GM19193 (cell line): ENCODE measurements at regions not wholly inside any gene's neighbourhood (a gene's known extent, or its start where the extent isn't known, plus 50 kb on each side); places are given as distances from the start of the nearest gene placed in this dataset.

ENCODE experiments used
- POLR2A ChIP-seq: IDR thresholded peaks from 4 replicates; pipeline ENCODE4 v1.6.1; 2011; ENCODE audit not compliant: insufficient read depth, insufficient read length; ENCODE audit errors: extremely low read depth

GRCh38 chr13:30133996-30134395 is 173.4 kb downstream of the KATNAL1 start:
- no peak for TF ChIP-seq POLR2A

- TF ChIP-seq POLR2A, result no peak
Observed at GRCh38 chr13:30133554-30133912, 173.8 kb downstream of the KATNAL1 start.

- no peak for TF ChIP-seq POLR2A
Observed at GRCh38 chr13:30132623-30133553, 174.5 kb downstream of the KATNAL1 start.

DNA sequence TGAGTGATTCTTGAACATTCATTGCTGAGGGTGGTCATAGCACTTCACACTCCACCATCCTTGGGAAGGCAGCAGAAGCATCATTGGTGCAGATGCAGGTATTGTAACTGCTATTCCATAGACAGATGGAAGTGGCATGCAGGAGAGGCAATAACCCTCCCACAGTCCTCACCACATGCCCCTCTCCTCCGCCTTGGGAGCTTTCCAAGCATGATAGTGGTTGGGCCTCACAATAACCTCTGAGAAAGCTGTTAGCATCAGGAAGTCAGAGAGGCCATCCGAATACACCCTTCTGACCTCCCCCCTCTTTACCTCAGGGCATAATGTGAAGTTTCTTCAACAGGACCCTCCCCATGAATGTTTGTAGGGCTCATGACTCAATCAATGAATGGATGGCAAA is 177.9 kb downstream of the KATNAL1 start:
- TF ChIP-seq POLR2A, result no peak

DNA sequence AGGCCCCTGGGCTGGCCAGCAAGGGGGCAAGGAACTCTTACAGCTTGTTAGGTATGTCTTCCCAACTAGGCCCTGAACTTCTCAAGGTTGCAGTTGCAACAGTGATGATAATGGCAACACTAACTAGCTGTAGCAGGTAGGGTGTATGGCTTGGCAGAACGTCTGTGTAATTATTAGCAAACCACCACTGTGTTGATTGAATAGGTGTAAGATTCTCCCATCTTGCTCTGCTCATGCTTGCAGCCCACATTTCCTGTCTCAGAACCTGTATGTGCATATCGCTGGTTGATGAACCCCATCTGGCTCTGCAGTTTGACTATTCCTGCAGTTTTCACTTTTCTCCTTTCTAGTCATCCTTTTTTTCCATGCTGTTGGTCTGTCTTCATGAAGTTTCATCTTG is 178.8 kb downstream of the KATNAL1 start:
- TF ChIP-seq POLR2A, result no peak

- no peak for TF ChIP-seq POLR2A
Observed at GRCh38 chr13:30128095-30128494, 179.3 kb downstream of the KATNAL1 start.

GRCh38 chr13:30126903-30127428 is 180.4 kb downstream of the KATNAL1 start:
- no peak for TF ChIP-seq POLR2A

GRCh38 chr13:30125422-30126073 is 181.8 kb downstream of the KATNAL1 start:
- no peak for TF ChIP-seq POLR2A

DNA sequence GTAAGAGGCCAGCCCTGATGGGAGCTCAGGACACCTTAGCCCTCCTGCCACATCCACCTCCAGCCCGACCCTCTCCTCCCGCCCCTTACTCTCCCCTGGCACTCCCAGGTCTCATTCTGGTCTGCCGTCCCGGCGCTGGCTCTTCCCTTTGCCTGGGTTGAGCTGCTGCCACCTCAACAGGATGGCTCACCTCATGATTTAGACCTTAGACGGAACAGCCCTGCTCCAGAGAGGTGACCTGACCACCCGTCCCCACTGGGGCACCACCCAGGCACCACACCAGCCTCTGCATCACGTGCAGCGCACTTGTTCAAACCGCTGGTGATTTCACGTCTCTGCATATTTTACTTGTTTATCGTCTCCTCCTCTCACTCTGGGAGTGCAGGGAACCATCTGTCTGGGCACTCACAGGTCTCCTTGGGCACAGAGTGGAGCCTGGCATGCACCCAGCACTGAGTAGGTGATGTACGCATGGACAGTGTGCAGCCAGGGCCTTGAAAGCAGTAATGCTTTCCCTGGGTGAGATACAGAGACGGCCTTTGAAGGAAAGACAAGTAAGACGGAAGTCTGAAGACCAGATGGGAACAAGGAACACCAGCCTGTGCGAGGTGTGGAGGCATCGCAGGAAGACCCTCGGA is 183.1 kb downstream of the KATNAL1 start:
- TF ChIP-seq POLR2A, result no peak

GRCh38 chr13:30123575-30123974 is 183.8 kb downstream of the KATNAL1 start:
- TF ChIP-seq POLR2A, result no peak

DNA sequence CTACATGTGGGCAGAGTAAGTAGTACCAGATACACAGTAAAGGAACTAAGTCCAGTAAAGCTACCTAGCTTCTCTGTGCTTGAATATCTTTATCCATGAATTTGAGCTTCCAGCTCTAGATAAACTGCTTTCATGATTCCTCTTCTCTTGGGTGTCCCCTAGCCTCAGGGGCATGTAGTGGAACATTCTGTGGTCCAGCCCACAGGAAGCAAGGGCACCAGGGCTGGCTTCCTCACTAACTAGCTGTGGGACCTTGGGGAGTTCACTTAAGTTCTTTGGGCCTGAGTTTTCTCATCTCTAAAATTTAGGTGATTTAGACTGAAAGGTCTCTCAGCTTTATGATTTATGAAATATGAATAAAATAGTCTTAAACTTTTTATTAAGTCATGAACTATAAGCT is 185.7 kb downstream of the KATNAL1 start:
- no peak for TF ChIP-seq POLR2A

- no peak for TF ChIP-seq POLR2A
Observed at GRCh38 chr13:30121244-30121643, 186.1 kb downstream of the KATNAL1 start.

GRCh38 chr13:30120133-30120822 is 187.1 kb downstream of the KATNAL1 start:
- no peak for TF ChIP-seq POLR2A

DNA sequence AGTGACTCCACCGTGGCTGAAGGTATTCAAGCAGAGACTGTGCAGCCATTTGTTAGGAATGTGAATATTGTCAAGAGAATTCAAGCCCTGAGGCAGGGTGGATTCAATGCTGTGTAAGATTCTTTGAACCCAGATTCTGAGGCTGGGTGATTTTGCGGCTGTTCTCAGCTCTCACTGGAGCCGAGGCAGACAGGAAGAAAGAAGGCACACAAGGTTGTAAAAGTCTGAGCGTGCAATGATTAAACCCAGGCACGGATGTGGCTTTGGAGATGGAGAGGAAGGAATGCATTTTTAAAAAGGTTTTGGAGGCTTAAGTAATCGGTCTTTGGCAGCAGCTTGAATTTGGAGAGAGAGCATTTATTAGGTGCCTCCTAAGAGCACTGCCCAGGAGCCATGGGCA is 187.9 kb downstream of the KATNAL1 start:
- no peak for TF ChIP-seq POLR2A

DNA sequence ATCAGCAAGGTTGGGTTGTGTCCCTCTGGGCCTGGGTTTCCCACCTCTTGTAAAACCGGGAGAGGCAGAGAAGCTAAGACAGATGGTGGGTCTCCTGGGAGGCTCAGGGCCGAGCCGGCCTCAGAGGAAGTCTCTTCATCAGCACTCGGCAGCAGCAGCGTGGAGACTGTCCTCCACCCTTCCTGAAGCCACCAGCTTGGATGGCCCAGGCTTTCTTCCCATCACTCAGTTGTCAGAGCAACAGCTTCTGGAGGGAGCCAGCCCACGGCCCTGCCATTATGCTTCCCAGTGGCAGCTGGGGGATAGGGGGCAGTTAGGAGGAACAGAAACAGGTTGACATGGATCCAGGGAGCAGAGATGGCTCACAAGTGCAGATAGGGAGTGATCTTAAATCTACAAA is 191.0 kb downstream of the KATNAL1 start:
- no peak for TF ChIP-seq POLR2A
